Sciatic nerve (tissue), 2 donors: ENCODE measurements at regions not wholly inside any gene's neighbourhood (a gene's known extent, or its start where the extent isn't known, plus 50 kb on each side); places are given as distances from the start of the nearest gene placed in this dataset.
"Not testable (repeated sequence)": the region's sequence is repeated elsewhere in the genome, so short reads cannot be mapped to it uniquely, and the experiment has no call there.

Source experiments
- ATAC-seq: fragments of 200-7000 bp; cut with Tn5 transposase; one replicate; pipeline ENCODE4 v1.9.1; 2020; ENCODE audit warnings: mild to moderate bottlenecking, moderate library complexity
- DNase-seq: peaks from one replicate; pipeline ENCODE4 v3.0.0-alpha.2; 2020; ENCODE audit warnings: low spot score
- intact Hi-C: fragments of 100-400 bp; cut with DNase I; formaldehyde crosslinking; loops from one replicate; pipeline ENCODE4 v1.14.2; 2022
- donor health status: DM: no; HTN: no; CAD: no.
- donor health status: DM: no; HTN: no; CAD: no.

- ATAC-seq, intact Hi-C loops, DNase-seq: not testable (repeated sequence)
These were observed 350.6 kb downstream of the CNTNAP3B start for GRCh38 chr9:41778535-41779071.

GRCh38 chr9:41777536-41777935, 351.7 kb downstream of the CNTNAP3B start:
- not testable (repeated sequence) for DNase-seq, ATAC-seq

GRCh38 chr9:41772541-41772940, 356.7 kb downstream of the CNTNAP3B start:
- intact Hi-C loops, DNase-seq, ATAC-seq: not testable (repeated sequence)

More at GRCh38 chr9:41777536-41777935, 351.7 kb downstream of the CNTNAP3B start:
- intact Hi-C loops: not testable (repeated sequence)

GRCh38 chr9:41771693-41772092, 357.5 kb downstream of the CNTNAP3B start:
- DNase-seq, intact Hi-C loops, ATAC-seq: not testable (repeated sequence)

GRCh38 chr9:41754822-41755221, 374.4 kb downstream of the CNTNAP3B start:
- DNase-seq, ATAC-seq, intact Hi-C loops: not testable (repeated sequence)

- DNase-seq, intact Hi-C loops, ATAC-seq: not testable (repeated sequence)
These were observed 374.8 kb downstream of the CNTNAP3B start for GRCh38 chr9:41754403-41754802.

GRCh38 chr9:41741897-41742296, 387.3 kb downstream of the CNTNAP3B start:
- DNase-seq, ATAC-seq, intact Hi-C loops: not testable (repeated sequence)

GRCh38 chr9:41741173-41741572, 388.1 kb downstream of the CNTNAP3B start:
- DNase-seq, intact Hi-C loops: not testable (repeated sequence)

GRCh38 chr9:41738681-41739080, 390.5 kb downstream of the CNTNAP3B start:
- DNase-seq, ATAC-seq, intact Hi-C loops: not testable (repeated sequence)

More at GRCh38 chr9:41741173-41741572, 388.1 kb downstream of the CNTNAP3B start:
- ATAC-seq: not testable (repeated sequence)

- ATAC-seq, DNase-seq, intact Hi-C loops: not testable (repeated sequence)
These were observed 430.0 kb downstream of the CNTNAP3B start for GRCh38 chr9:41699190-41699589.

GRCh38 chr9:41697080-41697479, 432.1 kb downstream of the CNTNAP3B start:
- ATAC-seq, DNase-seq, intact Hi-C loops: not testable (repeated sequence)

- DNase-seq, ATAC-seq, intact Hi-C loops: not testable (repeated sequence)
These were observed 449.9 kb downstream of the CNTNAP3B start for GRCh38 chr9:41679312-41679711.

- intact Hi-C loops, DNase-seq, ATAC-seq: not testable (repeated sequence)
These were observed 465.7 kb downstream of the CNTNAP3B start for GRCh38 chr9:41663497-41664036.

- intact Hi-C loops, DNase-seq, ATAC-seq: not testable (repeated sequence)
These were observed 469.6 kb upstream of the ZNG1F start for GRCh38 chr9:41658706-41659105.

GRCh38 chr9:41658116-41658515, 469.0 kb upstream of the ZNG1F start:
- ATAC-seq, intact Hi-C loops, DNase-seq: not testable (repeated sequence)

GRCh38 chr9:41657141-41657540, 468.0 kb upstream of the ZNG1F start:
- DNase-seq, intact Hi-C loops, ATAC-seq: not testable (repeated sequence)

GRCh38 chr9:41655071-41655554, 466.0 kb upstream of the ZNG1F start:
- ATAC-seq, DNase-seq, intact Hi-C loops: not testable (repeated sequence)

- ATAC-seq, DNase-seq, intact Hi-C loops: not testable (repeated sequence)
These were observed 465.2 kb upstream of the ZNG1F start for GRCh38 chr9:41654349-41654748.

- intact Hi-C loops, ATAC-seq, DNase-seq: not testable (repeated sequence)
These were observed 464.6 kb upstream of the ZNG1F start for GRCh38 chr9:41653560-41654340.
